ENCODE measurements at regions not wholly inside any gene's neighbourhood (a gene's known extent, or its start where the extent isn't known, plus 50 kb on each side); places are given as distances from the start of the nearest gene placed in this dataset.
A peak's percentile ranks its signal among the peaks of the same experiment; 100 is the strongest.

DNA sequence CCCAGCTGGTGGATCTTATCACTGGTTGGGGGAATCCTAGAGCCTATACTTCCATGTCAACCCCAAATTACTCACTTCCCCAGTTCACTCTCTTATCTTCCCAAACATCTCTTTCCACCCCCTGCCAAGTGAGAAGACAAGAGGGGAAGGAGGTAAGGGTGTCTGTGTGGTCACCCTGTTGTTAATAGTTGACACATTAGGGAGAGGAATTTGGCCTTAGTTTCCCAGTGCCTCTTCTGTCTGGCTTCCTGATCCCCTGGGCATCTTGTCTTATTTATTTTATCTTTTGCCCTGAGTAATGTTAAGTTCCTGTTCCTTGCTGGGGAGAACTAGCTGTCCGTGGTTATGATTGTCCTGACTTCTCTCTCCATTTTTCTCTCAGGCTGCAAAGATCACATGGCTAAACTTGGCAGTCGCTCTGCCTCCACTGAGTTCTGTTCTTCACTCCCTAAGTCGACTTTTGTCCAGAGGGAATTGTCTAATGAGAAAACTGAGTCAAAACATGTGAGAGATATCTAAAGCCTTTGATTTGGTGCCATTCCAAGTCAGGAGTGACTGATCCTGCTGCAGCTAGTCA lies 157.1 kb upstream of the SYT6 start:
- no peak overlapping the region for H3K27ac ChIP-seq
- no peak overlapping the region for H3K4me3 ChIP-seq
- no peak for TF ChIP-seq POLR2AphosphoS5 (IDR thresholded peaks at IDR 0.05)
- no peaks in the 10 kb centered on the region for H3K9me3 ChIP-seq
- no peaks in the 10 kb centered on the region for H3K36me3 ChIP-seq
- no peaks in the 10 kb centered on the region for H3K27me3 ChIP-seq
- WGBS, 5 donors, result 25 to 42% (median 38%) methylated on average over 3 of the region's 3 CpGs
- intact Hi-C loops (cut with DNase I; ENCODE audit: low total_unique reads), result no loop called here
- no peaks in the 10 kb centered on the region for H3K4me1 ChIP-seq
- peak in 1 of 2 donors; percentile 83 for DNase-seq

DNA sequence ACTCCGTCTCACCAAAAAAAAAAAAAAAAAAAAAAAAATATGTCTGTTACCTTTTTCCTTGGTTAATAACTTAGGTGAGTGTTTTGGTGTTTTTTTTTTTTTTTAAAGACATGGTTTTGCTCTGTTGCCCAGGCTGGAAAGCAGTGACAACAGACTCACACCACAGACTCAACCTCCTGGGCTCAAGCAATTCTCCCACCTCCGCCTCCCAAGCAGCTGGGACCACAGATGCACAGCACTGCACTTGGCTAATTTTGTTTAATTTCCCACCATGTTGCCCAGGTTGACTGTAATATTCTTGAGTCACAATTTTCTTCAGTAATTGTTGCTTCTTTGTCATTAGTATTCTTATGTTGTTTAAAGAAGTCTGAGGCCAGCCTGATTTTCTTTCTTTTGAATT lies 149.2 kb upstream of the SYT6 start:
- Histone ChIP-seq H3K36me3 (no peaks in the 10 kb centered on the region), H3K27ac (no peak overlapping the region), H3K4me3 (no peak overlapping the region), H3K9me3 (no peaks in the 10 kb centered on the region), H3K4me1 (peaks cover 0 to 5% (median 0%) of the 10 kb centered on the region in 4 donors), H3K27me3 (no peaks in the 10 kb centered on the region)
- intact Hi-C loops (cut with DNase I; ENCODE audit: low total_unique reads), result no loop called here
- DNase-seq, result no peak
- WGBS, 5 donors, result 81 to 100% (median 96%) methylated on average over 2 of the region's 2 CpGs
- TF ChIP-seq, protein P1, sequence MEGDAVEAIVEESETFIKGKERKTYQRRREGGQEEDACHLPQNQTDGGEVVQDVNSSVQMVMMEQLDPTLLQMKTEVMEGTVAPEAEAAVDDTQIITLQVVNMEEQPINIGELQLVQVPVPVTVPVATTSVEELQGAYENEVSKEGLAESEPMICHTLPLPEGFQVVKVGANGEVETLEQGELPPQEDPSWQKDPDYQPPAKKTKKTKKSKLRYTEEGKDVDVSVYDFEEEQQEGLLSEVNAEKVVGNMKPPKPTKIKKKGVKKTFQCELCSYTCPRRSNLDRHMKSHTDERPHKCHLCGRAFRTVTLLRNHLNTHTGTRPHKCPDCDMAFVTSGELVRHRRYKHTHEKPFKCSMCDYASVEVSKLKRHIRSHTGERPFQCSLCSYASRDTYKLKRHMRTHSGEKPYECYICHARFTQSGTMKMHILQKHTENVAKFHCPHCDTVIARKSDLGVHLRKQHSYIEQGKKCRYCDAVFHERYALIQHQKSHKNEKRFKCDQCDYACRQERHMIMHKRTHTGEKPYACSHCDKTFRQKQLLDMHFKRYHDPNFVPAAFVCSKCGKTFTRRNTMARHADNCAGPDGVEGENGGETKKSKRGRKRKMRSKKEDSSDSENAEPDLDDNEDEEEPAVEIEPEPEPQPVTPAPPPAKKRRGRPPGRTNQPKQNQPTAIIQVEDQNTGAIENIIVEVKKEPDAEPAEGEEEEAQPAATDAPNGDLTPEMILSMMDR (IDR thresholded peaks at IDR 0.05), result no peak
- TF ChIP-seq EP300 (IDR thresholded peaks at IDR 0.05) (no peak), POLR2A (IDR thresholded peaks at IDR 0.05) (no peak), POLR2AphosphoS5 (IDR thresholded peaks at IDR 0.05) (no peak)

DNA sequence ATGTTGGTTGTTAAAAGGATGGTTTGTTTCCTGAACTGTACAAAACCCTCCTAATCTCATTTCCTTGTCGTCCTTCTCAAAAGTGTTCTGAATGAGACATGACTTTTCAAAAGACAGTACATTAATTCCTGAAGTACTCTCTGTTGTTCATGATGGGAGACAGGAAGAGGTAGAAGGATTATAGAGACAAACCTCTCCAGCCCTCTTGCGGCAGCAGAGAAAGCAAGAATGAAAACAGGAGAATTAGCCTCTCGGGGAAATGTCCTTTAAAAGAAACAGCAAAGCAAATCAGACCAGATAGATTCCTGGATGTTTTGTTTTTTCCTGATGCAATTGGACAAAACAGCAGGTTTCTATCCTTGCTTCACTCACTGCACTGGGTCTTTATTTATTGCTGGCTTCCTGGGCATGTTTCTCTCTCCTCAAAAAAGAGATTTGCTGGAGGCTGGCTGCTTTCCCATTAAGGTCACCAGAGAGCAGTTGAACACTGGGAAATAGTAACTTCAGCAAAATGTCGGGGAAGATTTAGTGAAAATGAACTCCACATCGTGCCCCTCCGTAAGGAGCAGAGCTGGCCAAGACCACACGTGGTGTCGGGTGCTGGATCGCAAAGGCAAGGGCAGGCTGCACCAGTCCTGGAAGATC lies 145.8 kb upstream of the SYT6 start:
- peak in 1 of 2 donors; percentile 51 for DNase-seq
- Histone ChIP-seq H3K4me3 (no peak overlapping the region), H3K27me3 (no peaks in the 10 kb centered on the region), H3K27ac (no peak overlapping the region), H3K4me1 (peaks cover 0 to 5% (median 0%) of the 10 kb centered on the region in 4 donors), H3K36me3 (no peaks in the 10 kb centered on the region), H3K9me3 (no peaks in the 10 kb centered on the region)
- TF ChIP-seq POLR2AphosphoS5 (IDR thresholded peaks at IDR 0.05), result no peak
- no peak for TF ChIP-seq POLR2A (IDR thresholded peaks at IDR 0.05)
- TF ChIP-seq EP300 (IDR thresholded peaks at IDR 0.05), result no peak
- TF ChIP-seq, protein P1 (IDR thresholded peaks at IDR 0.05), result no peak
- intact Hi-C loops (cut with DNase I; ENCODE audit: low total_unique reads), result no loop called here
- 50 to 71% (median 64%) methylated on average over 9 of the region's 9 CpGs for WGBS, 5 donors

DNA sequence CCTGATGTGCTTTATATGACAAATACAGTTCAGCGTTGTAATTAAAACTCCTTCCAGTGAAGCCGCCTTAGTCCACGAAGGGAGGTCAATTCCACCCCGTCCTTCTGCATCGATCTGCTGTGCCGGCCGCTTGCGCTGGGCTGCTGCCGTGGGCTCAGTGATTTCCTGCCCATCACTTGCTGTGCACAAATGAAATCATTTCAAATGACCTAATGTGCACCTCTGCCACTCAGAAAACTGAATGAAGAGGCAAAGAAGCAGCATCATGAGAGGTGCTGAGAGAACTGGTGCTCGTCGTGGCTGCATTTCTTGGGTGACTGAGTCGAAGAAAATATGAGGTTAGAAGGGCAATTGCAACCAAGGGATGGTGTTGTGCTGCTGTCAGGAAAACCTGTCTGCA lies 144.3 kb upstream of the SYT6 start:
- Histone ChIP-seq H3K4me1 (peaks cover 0 to 5% (median 0%) of the 10 kb centered on the region in 4 donors), H3K27ac (no peak overlapping the region), H3K9me3 (no peaks in the 10 kb centered on the region), H3K36me3 (no peaks in the 10 kb centered on the region), H3K27me3 (no peaks in the 10 kb centered on the region), H3K4me3 (no peak overlapping the region)
- TF ChIP-seq POLR2AphosphoS5 (IDR thresholded peaks at IDR 0.05) (no peak), EP300 (IDR thresholded peaks at IDR 0.05) (no peak), POLR2A (IDR thresholded peaks at IDR 0.05) (no peak)
- TF ChIP-seq, protein P1 (IDR thresholded peaks at IDR 0.05), result no peak
- WGBS, 5 donors, result 88 to 92% (median 92%) methylated on average over 12 of the region's 12 CpGs
- DNase-seq, result no peak
- intact Hi-C loops (cut with DNase I; ENCODE audit: low total_unique reads), result no loop called here

DNA sequence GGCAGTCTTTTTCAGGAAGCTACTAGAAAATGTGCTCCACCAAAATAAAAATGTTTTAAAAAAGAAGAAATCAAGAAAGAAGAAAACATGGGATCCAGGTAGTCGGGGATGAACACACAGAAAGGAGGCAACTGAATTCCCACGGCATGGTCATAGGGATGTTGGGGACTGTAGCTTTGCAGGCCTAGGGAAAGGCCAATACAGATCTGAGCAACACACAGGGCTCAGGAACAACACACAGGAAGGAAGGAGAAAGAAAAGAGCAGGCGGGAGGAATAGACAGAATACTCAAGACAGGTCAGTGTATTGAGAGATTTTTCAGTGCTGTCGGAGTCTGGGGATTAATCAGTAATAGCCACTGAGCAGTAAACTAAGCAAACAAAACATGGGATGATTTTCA lies 142.7 kb upstream of the SYT6 start:
- WGBS, 5 donors, result 81 to 90% (median 84%) methylated on average over 4 of the region's 4 CpGs
- Histone ChIP-seq H3K9me3 (no peaks in the 10 kb centered on the region), H3K27me3 (no peaks in the 10 kb centered on the region), H3K4me3 (no peak overlapping the region), H3K27ac (no peak overlapping the region), H3K4me1 (peaks cover 0 to 5% (median 0%) of the 10 kb centered on the region in 4 donors), H3K36me3 (no peaks in the 10 kb centered on the region)
- no peak for DNase-seq
- TF ChIP-seq POLR2AphosphoS5 (IDR thresholded peaks at IDR 0.05), result no peak
- TF ChIP-seq, protein P1 (IDR thresholded peaks at IDR 0.05), result no peak
- TF ChIP-seq POLR2A (IDR thresholded peaks at IDR 0.05), result no peak
- no peak for TF ChIP-seq EP300 (IDR thresholded peaks at IDR 0.05)
- intact Hi-C loops (cut with DNase I; ENCODE audit: low total_unique reads), result no loop called here

Measured in stomach (tissue), 8 donors.